ENCODE measurements at regions not wholly inside any gene's neighbourhood (a gene's known extent, or its start where the extent isn't known, plus 50 kb on each side); places are given as distances from the start of the nearest gene placed in this dataset.
A peak's percentile ranks its signal among the peaks of the same experiment; 100 is the strongest.

DNA sequence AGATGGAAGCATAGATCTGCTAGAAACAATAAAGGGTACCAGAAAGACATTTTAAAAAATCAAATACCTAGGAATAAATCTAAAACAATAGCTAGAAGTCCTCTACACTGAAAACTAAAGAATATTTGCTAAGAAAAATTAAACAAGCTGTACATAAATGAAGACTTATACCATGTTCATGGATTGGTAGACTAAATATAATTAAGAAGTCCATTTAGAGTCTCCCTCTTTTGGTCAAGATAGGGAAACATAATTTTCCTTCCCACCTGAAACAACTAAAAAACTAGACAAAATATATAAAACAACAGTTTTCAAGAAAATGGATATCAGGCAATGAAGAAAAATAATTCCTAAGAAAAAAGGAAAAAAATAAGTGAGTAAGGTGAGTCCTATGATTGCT is 120.0 kb upstream of the TAB2 start:
- TF ChIP-seq, protein P1, sequence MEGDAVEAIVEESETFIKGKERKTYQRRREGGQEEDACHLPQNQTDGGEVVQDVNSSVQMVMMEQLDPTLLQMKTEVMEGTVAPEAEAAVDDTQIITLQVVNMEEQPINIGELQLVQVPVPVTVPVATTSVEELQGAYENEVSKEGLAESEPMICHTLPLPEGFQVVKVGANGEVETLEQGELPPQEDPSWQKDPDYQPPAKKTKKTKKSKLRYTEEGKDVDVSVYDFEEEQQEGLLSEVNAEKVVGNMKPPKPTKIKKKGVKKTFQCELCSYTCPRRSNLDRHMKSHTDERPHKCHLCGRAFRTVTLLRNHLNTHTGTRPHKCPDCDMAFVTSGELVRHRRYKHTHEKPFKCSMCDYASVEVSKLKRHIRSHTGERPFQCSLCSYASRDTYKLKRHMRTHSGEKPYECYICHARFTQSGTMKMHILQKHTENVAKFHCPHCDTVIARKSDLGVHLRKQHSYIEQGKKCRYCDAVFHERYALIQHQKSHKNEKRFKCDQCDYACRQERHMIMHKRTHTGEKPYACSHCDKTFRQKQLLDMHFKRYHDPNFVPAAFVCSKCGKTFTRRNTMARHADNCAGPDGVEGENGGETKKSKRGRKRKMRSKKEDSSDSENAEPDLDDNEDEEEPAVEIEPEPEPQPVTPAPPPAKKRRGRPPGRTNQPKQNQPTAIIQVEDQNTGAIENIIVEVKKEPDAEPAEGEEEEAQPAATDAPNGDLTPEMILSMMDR (IDR thresholded peaks at IDR 0.05), result no peak
- no peak for TF ChIP-seq POLR2A (IDR thresholded peaks at IDR 0.05)
- DNase-seq, result no peak
- H3K4me3 ChIP-seq (replicated peaks in 1 of 3), result no peak overlapping the region
- H3K27ac ChIP-seq, result no peak overlapping the region
- H3K27me3 ChIP-seq, result no peaks in the 10 kb centered on the region
- H3K4me1 ChIP-seq, result peaks cover 0 to 5% of the 10 kb centered on the region in 2 donors
- intact Hi-C loops (cut with DNase I), result no loop called here
- no peaks in the 10 kb centered on the region for H3K36me3 ChIP-seq
- no peaks in the 10 kb centered on the region for H3K9me3 ChIP-seq

GRCh38 chr6:149198265-149198664 is 119.2 kb upstream of the TAB2 start:
- H3K4me1 ChIP-seq, result peaks cover 0 to 5% of the 10 kb centered on the region in 2 donors
- no peak overlapping the region for H3K4me3 ChIP-seq (replicated peaks in 1 of 3)
- H3K27ac ChIP-seq, result no peak overlapping the region
- TF ChIP-seq, protein P1 (IDR thresholded peaks at IDR 0.05), result no peak
- no peak for TF ChIP-seq POLR2A (IDR thresholded peaks at IDR 0.05)
- H3K9me3 ChIP-seq, result no peaks in the 10 kb centered on the region
- 94 to 100% methylated on average over 3 of the region's 3 CpGs for WGBS, 2 donors
- no peak for DNase-seq
- intact Hi-C loops (cut with DNase I), result no loop called here
- H3K36me3 ChIP-seq, result no peaks in the 10 kb centered on the region
- H3K27me3 ChIP-seq, result no peaks in the 10 kb centered on the region

- Histone ChIP-seq H3K4me3 (replicated peaks in 1 of 3) (no peak overlapping the region), H3K27me3 (no peaks in the 10 kb centered on the region), H3K36me3 (no peaks in the 10 kb centered on the region), H3K4me1 (peaks cover 0 to 5% of the 10 kb centered on the region in 2 donors), H3K27ac (no peak overlapping the region), H3K9me3 (no peaks in the 10 kb centered on the region)
- peak in 1 of 2 donors; percentile 5 for DNase-seq
- 44 to 63% methylated on average over 1 of the region's 1 CpG for WGBS, 2 donors
- no peak for TF ChIP-seq POLR2A (IDR thresholded peaks at IDR 0.05)
- TF ChIP-seq, protein P1 (IDR thresholded peaks at IDR 0.05), result no peak
- intact Hi-C loops (cut with DNase I), result no loop called here
Measured at GRCh38 chr6:149200282-149200945, 117.1 kb upstream of the TAB2 start.

DNA sequence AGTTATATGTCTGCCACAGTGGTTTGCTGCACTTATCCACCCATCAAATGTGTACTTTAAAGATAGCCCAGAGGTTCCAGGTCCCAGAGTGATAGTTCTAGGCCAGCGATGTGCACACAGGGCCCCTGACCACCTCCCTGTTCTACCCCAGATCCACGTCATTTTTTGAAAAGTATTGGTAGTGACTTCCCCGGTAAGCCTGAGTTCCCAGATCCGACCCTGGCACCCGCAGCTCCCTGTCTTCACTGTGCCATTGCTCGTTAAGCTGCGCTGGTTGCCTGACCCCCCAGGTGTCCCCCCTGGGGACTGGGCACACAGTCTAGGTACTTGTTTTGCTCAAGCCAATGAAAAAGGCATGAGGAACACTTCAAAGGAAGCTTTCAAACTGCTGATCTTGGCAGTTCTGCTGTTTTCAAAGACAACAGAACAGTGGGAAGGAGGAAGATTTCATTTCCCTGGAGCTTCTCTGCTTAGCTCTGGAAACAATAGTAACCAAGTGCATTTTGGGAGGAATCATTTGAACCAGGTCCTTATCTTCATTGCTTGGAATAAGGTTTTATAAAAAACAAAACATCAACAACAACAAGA is 116.3 kb upstream of the TAB2 start:
- Histone ChIP-seq H3K4me3 (replicated peaks in 1 of 3) (no peak overlapping the region), H3K27ac (no peak overlapping the region), H3K27me3 (no peaks in the 10 kb centered on the region), H3K36me3 (no peaks in the 10 kb centered on the region), H3K9me3 (no peaks in the 10 kb centered on the region), H3K4me1 (peaks cover 0 to 5% of the 10 kb centered on the region in 2 donors)
- 49 to 65% methylated on average over 7 of the region's 7 CpGs for WGBS, 2 donors
- DNase-seq, result peak; percentile 6 to 14
- intact Hi-C loops (cut with DNase I), result no loop called here
- TF ChIP-seq POLR2A (IDR thresholded peaks at IDR 0.05), result no peak
- TF ChIP-seq, protein P1 (IDR thresholded peaks at IDR 0.05), result no peak

DNA sequence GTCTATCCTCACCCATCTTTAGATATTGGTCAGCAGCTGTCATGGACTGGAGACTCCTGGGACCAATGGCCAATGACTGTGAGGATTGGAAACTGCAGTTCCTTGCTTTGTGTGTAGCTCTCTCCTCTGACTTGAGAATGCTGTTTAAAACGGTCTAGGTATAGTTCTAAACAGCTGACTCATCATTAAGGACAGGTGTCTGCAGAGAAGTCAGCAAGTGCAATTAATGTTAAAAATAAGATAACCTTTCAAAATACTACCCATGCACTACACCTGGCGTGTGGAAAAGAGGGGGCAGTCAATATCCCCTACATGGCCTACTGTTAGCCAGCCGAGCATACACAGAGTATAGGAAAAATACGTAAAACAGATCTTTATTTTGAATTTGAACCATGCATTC is 115.4 kb upstream of the TAB2 start:
- 88 to 97% methylated on average over 4 of the region's 4 CpGs for WGBS, 2 donors
- Histone ChIP-seq H3K36me3 (no peaks in the 10 kb centered on the region), H3K27me3 (no peaks in the 10 kb centered on the region), H3K9me3 (no peaks in the 10 kb centered on the region), H3K4me1 (peaks cover 0 to 5% of the 10 kb centered on the region in 2 donors), H3K4me3 (replicated peaks in 1 of 3) (no peak overlapping the region), H3K27ac (no peak overlapping the region)
- DNase-seq, result no peak
- TF ChIP-seq, protein P1 (IDR thresholded peaks at IDR 0.05), result no peak
- no peak for TF ChIP-seq POLR2A (IDR thresholded peaks at IDR 0.05)
- intact Hi-C loops (cut with DNase I), result no loop called here

Data from thyroid gland (tissue), 4 donors.